Ishikawa (cell line): ENCODE measurements at regions not wholly inside any gene's neighbourhood (a gene's known extent, or its start where the extent isn't known, plus 50 kb on each side); places are given as distances from the start of the nearest gene placed in this dataset.

Experiments used
- CEBPB ChIP-seq: IDR thresholded peaks from 2 replicates; pipeline ENCODE4 v1.6.1; 2012
- MAX ChIP-seq: IDR thresholded peaks from 2 replicates; pipeline ENCODE4 v1.6.1; 2012
- REST ChIP-seq: IDR thresholded peaks from 2 replicates; pipeline ENCODE4 v1.6.1; 2012; ENCODE audit warnings: low read depth, mild to moderate bottlenecking
- USF1 ChIP-seq: IDR thresholded peaks from 2 replicates; pipeline ENCODE4 v1.6.1; 2012

GRCh38 chr12:86429824-86430223 is 173.6 kb upstream of the MGAT4C start:
- TF ChIP-seq CEBPB (no peak), REST (no peak), USF1 (no peak), MAX (no peak)
